SH-SY5Y (cell line): ENCODE measurements at regions not wholly inside any gene's neighbourhood (a gene's known extent, or its start where the extent isn't known, plus 50 kb on each side); places are given as distances from the start of the nearest gene placed in this dataset.

ENCODE experiments used
- GATA2 ChIP-seq: IDR thresholded peaks from 2 replicates; pipeline ENCODE4 v1.6.1; 2011; ENCODE audit warnings: mild to moderate bottlenecking, low read depth, low read length
- GATA3 ChIP-seq: IDR thresholded peaks from 2 replicates; pipeline ENCODE4 v1.6.1; 2011; ENCODE audit warnings: low read depth, mild to moderate bottlenecking, low read length, moderate library complexity

GRCh38 chr9:18274693-18275092 is 199.3 kb upstream of the ADAMTSL1 start:
- TF ChIP-seq GATA3, result no peak
- TF ChIP-seq GATA2, result no peak
